SK-N-MC (cell line): ENCODE measurements at regions not wholly inside any gene's neighbourhood (a gene's known extent, or its start where the extent isn't known, plus 50 kb on each side); places are given as distances from the start of the nearest gene placed in this dataset.

Experiments used
- EZH2 ChIP-seq: fragments of 200-600 bp; sonication (generic); IDR thresholded peaks from one replicate; pipeline ENCODE4 v1.6.1; 2017; ENCODE audit warnings: antibody characterized with exemption
- FOXP2 ChIP-seq: optimal IDR thresholded peaks from 2 replicates; pipeline ENCODE3; 2011; ENCODE audit warnings: mild to moderate bottlenecking, moderate library complexity; ENCODE audit not compliant: insufficient read depth; ENCODE audit errors: extremely low read length, control extremely low read depth
- POLR2AphosphoS5 ChIP-seq: IDR thresholded peaks from 2 replicates; pipeline ENCODE4 v1.6.1; 2012; ENCODE audit warnings: mild to moderate bottlenecking, low read depth, low read length, borderline replicate concordance

DNA sequence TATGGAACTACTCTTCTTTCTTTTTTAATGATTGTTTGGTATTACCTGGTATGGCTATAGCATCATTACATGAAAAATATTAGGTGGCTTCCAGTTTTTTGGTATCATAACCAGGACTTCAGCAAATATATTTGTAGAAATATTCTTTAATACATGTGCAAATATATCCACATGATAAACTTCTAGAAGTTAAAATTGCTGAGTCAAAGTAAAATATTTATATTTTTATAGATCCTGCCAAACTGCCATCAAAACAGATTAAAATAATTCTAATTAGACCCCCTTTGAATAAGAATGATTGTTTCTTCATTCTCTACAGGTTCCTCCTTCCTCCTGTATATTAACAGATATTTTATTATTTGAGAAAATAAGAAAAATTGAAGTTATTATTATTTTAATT lies 708.5 kb upstream of the INTU start:
- TF ChIP-seq EZH2 (no peak), POLR2AphosphoS5 (no peak), FOXP2 (no peak)
